ENCODE measurements at regions not wholly inside any gene's neighbourhood (a gene's known extent, or its start where the extent isn't known, plus 50 kb on each side); places are given as distances from the start of the nearest gene placed in this dataset.

DNA sequence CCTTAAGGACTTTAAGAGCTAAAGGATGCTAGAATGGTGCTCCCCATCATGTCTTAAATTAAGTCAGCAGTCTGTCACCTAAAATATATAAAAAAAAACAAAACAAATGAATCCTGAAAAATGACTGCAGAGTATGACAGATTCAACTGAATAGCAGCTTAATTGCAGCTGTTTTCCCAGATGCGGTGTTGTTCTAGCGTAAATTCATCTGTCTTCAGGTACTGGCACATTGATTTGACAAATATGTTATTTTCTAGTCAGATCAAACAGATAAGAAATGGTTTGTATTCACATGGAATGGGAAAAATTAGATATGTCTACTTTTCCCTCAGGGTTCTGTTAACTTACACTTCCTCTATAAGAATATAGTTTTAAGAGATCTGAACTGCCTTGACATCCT, 211.7 kb downstream of the NAF1 start:
- 87 to 91% methylated on average over 2 of the region's 2 CpGs for WGBS, 2 donors
- Histone ChIP-seq H3K27me3 (no peaks in the 10 kb centered on the region), H3K36me3 (no peaks in the 10 kb centered on the region), H3K4me3 (replicated peaks in 1 of 3) (no peak overlapping the region), H3K4me1 (no peaks in the 10 kb centered on the region), H3K27ac (no peak overlapping the region), H3K9me3 (no peaks in the 10 kb centered on the region)
- intact Hi-C loops (cut with DNase I), result no loop called here
- DNase-seq, result no peak
- no peak for TF ChIP-seq POLR2A (IDR thresholded peaks at IDR 0.05)
- TF ChIP-seq, protein P1, sequence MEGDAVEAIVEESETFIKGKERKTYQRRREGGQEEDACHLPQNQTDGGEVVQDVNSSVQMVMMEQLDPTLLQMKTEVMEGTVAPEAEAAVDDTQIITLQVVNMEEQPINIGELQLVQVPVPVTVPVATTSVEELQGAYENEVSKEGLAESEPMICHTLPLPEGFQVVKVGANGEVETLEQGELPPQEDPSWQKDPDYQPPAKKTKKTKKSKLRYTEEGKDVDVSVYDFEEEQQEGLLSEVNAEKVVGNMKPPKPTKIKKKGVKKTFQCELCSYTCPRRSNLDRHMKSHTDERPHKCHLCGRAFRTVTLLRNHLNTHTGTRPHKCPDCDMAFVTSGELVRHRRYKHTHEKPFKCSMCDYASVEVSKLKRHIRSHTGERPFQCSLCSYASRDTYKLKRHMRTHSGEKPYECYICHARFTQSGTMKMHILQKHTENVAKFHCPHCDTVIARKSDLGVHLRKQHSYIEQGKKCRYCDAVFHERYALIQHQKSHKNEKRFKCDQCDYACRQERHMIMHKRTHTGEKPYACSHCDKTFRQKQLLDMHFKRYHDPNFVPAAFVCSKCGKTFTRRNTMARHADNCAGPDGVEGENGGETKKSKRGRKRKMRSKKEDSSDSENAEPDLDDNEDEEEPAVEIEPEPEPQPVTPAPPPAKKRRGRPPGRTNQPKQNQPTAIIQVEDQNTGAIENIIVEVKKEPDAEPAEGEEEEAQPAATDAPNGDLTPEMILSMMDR (IDR thresholded peaks at IDR 0.05), result no peak

DNA sequence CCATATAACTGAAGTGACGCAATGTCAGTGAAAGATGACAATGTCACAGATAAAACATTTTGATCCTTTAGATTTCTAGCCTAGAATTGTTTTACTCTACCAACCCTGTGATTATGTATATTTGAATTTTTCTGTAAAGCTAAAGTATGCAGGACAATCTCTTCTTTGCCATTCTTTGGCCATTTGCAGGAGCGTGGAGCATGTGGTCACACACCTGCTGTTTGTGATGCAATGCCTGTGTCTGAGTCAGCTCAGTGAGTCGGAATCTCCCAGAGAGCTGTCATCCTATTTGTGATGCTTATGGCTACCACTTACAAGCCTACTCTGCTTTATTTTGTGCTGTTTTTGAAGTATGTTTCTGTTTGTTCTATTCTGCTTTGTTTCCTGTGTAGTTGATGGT, 214.5 kb downstream of the NAF1 start:
- Histone ChIP-seq H3K36me3 (no peaks in the 10 kb centered on the region), H3K4me1 (no peaks in the 10 kb centered on the region), H3K27me3 (no peaks in the 10 kb centered on the region), H3K9me3 (no peaks in the 10 kb centered on the region), H3K4me3 (replicated peaks in 1 of 3) (no peak overlapping the region), H3K27ac (no peak overlapping the region)
- TF ChIP-seq, protein P1 (IDR thresholded peaks at IDR 0.05), result no peak
- no peak for TF ChIP-seq POLR2A (IDR thresholded peaks at IDR 0.05)
- intact Hi-C loops (cut with DNase I), result no loop called here
- no peak for DNase-seq
- 72 to 78% methylated on average over 3 of the region's 3 CpGs for WGBS, 2 donors

DNA sequence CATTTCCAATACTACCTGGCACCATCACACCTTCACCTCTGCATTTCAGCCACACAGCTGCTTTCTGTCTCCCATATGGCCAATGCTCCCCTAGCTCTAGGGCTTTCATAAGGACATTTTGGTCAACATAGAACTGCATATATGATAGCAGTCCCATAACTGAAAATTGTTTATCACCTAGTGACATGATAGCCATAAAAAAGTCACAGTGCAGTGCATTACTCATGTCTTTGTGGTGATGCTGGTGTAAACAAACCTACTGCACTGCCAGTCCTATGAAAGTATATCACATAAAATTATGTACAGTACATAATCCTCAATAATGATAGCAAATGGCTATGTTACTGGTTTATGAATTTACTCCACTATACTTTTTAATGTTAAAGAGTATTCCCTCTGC, 221.0 kb downstream of the NAF1 start:
- intact Hi-C loops (cut with DNase I), result no loop called here
- no peaks in the 10 kb centered on the region for H3K4me1 ChIP-seq
- no peaks in the 10 kb centered on the region for H3K9me3 ChIP-seq
- H3K27me3 ChIP-seq, result no peaks in the 10 kb centered on the region
- DNase-seq, result no peak
- no peak overlapping the region for H3K4me3 ChIP-seq (replicated peaks in 1 of 3)
- TF ChIP-seq, protein P1 (IDR thresholded peaks at IDR 0.05), result no peak
- TF ChIP-seq POLR2A (IDR thresholded peaks at IDR 0.05), result no peak
- no peaks in the 10 kb centered on the region for H3K36me3 ChIP-seq
- H3K27ac ChIP-seq, result no peak overlapping the region

DNA sequence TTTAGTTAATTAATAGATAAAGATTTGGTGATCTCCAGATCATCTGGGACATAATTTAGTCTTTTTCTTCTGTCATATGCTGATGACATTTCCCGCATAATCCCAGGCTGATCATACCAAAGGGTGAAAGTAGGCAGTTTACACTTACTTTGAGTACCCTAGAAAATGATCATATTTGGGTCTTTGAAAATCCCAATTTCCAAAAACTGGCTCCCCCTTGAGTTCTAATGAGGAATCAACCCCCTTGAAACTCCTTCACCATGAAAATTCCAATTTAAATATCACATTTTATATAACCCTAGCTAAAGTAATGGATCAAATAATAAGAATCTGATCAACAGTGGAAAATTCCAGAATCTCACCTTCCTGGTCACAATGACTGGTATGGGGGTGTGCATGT, 223.4 kb downstream of the NAF1 start:
- H3K27ac ChIP-seq, result no peak overlapping the region
- intact Hi-C loops (cut with DNase I), result no loop called here
- no peaks in the 10 kb centered on the region for H3K27me3 ChIP-seq
- DNase-seq, result no peak
- WGBS, 2 donors, result 0 to 57% methylated on average over 1 of the region's 1 CpG
- TF ChIP-seq, protein P1 (IDR thresholded peaks at IDR 0.05), result no peak
- no peak for TF ChIP-seq POLR2A (IDR thresholded peaks at IDR 0.05)
- H3K4me3 ChIP-seq (replicated peaks in 1 of 3), result no peak overlapping the region
- no peaks in the 10 kb centered on the region for H3K36me3 ChIP-seq
- no peaks in the 10 kb centered on the region for H3K9me3 ChIP-seq
- H3K4me1 ChIP-seq, result no peaks in the 10 kb centered on the region

DNA sequence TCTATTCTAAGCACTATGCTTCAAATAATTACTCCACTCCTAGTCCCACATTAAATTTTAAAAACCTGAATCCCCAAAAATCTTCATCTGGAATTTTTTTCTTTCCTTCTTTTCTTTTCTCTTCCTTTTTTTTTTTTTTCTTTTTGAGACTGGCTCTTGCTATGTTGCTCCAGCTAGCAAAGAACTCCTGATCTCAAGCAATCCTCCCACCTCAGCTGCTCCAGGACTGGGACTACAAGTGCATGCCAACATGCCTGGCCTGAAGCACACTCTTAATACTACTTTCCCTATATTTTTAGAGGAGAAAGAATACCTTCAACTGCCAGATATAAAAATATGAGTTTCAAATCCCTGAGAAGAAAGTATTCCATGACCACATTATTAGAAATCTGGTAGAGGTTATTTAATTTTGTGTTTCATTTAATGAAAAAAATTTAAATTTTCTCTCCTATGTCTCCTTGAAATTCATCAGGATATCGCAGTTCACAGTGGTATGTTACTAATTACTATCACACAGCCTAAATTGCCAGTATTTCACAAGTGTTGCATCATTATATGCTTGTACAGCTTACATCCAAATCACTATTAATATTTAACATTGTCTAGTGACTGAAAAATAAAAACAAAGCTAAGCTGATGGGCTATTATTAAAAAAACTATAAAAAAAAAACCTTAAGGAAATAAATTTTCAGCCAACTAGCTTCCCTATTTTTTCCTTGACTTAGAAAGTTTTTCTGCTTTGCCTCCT, 227.8 kb downstream of the NAF1 start:
- TF ChIP-seq, protein P1 (IDR thresholded peaks at IDR 0.05), result no peak
- TF ChIP-seq POLR2A (IDR thresholded peaks at IDR 0.05), result no peak
- H3K9me3 ChIP-seq, result no peaks in the 10 kb centered on the region
- H3K4me3 ChIP-seq (replicated peaks in 1 of 3), result no peak overlapping the region
- intact Hi-C loops (cut with DNase I), result no loop called here
- whole genome bisulfite sequencing, 2 donors, result 81 to 93% methylated on average over 1 of the region's 1 CpG
- no peaks in the 10 kb centered on the region for H3K27me3 ChIP-seq
- no peaks in the 10 kb centered on the region for H3K4me1 ChIP-seq
- no peak for DNase-seq
- H3K36me3 ChIP-seq, result no peaks in the 10 kb centered on the region
- H3K27ac ChIP-seq, result no peak overlapping the region
